Neural progenitor cell (in vitro differentiated cells): ENCODE measurements at regions not wholly inside any gene's neighbourhood (a gene's known extent, or its start where the extent isn't known, plus 50 kb on each side); places are given as distances from the start of the nearest gene placed in this dataset.

ENCODE experiments used
- EZH2 ChIP-seq: fragments of 200-600 bp; sonication (generic); IDR thresholded peaks from 2 replicates; pipeline ENCODE4 v1.6.1; 2017; ENCODE audit warnings: antibody characterized with exemption, mild to moderate bottlenecking, moderate library complexity
- EZH2phosphoT487 ChIP-seq: fragments of 200-600 bp; sonication (generic); IDR thresholded peaks from 2 replicates; pipeline ENCODE4 v1.6.1; 2017; ENCODE audit warnings: antibody characterized with exemption
- TF ChIP-seq, protein P1 (sequence below): fragments of 200-600 bp; sonication (generic); IDR thresholded peaks from 2 replicates; pipeline ENCODE4 v1.5.1; 2017; ENCODE audit warnings: antibody characterized with exemption, mild to moderate bottlenecking

- TF ChIP-seq, protein P1, sequence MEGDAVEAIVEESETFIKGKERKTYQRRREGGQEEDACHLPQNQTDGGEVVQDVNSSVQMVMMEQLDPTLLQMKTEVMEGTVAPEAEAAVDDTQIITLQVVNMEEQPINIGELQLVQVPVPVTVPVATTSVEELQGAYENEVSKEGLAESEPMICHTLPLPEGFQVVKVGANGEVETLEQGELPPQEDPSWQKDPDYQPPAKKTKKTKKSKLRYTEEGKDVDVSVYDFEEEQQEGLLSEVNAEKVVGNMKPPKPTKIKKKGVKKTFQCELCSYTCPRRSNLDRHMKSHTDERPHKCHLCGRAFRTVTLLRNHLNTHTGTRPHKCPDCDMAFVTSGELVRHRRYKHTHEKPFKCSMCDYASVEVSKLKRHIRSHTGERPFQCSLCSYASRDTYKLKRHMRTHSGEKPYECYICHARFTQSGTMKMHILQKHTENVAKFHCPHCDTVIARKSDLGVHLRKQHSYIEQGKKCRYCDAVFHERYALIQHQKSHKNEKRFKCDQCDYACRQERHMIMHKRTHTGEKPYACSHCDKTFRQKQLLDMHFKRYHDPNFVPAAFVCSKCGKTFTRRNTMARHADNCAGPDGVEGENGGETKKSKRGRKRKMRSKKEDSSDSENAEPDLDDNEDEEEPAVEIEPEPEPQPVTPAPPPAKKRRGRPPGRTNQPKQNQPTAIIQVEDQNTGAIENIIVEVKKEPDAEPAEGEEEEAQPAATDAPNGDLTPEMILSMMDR = no peak
- no peak for TF ChIP-seq EZH2phosphoT487
- no peak for TF ChIP-seq EZH2
These were observed 603.1 kb downstream of the MCTP2 start for GRCh38 chr15:94834494-94834893.
